Stimulated activated CD4-positive, alpha-beta T cell treated with anti-CD3 and anti-CD28 coated beads, Interleukin-12 subunit alpha, Interleukin-12 subunit beta, amount 100 ng/mL, for 48 hours (primary cell): ENCODE measurements at regions not wholly inside any gene's neighbourhood (a gene's known extent, or its start where the extent isn't known, plus 50 kb on each side); places are given as distances from the start of the nearest gene placed in this dataset.

ENCODE experiments used
- DNase-seq, 3 donors: peaks; one replicate each; pipeline ENCODE4 v3.0.0-alpha.2; 2020; ENCODE audit warnings: low read depth in 2 of 3, low spot score in 1 of 3

GRCh38 chr15:47582233-47582632 is 135.1 kb upstream of the SEMA6D start:
- DNase-seq = no peak

- DNase-seq = no peak
Measured at GRCh38 chr15:47584316-47584715, 133.0 kb upstream of the SEMA6D start.

- DNase-seq = no peak
Measured at GRCh38 chr15:47586653-47587224, 130.6 kb upstream of the SEMA6D start.

- DNase-seq = no peak
Measured at GRCh38 chr15:47587940-47588802, 129.1 kb upstream of the SEMA6D start.

- DNase-seq = no peak
Measured at GRCh38 chr15:47588958-47589357, 128.3 kb upstream of the SEMA6D start.

- no peak for DNase-seq
Measured at GRCh38 chr15:47598996-47599395, 118.3 kb upstream of the SEMA6D start.

- no peak for DNase-seq
Measured at GRCh38 chr15:47599806-47600205, 117.5 kb upstream of the SEMA6D start.

GRCh38 chr15:47602121-47602520 is 115.2 kb upstream of the SEMA6D start:
- DNase-seq = no peak

- DNase-seq = no peak
Measured at GRCh38 chr15:47603026-47603425, 114.3 kb upstream of the SEMA6D start.

GRCh38 chr15:47607695-47608094 is 109.6 kb upstream of the SEMA6D start:
- no peak for DNase-seq

- DNase-seq = no peak
Measured at GRCh38 chr15:47609693-47610092, 107.6 kb upstream of the SEMA6D start.

GRCh38 chr15:47610736-47611135 is 106.6 kb upstream of the SEMA6D start:
- DNase-seq = no peak

- no peak for DNase-seq
Measured at GRCh38 chr15:47614360-47615011, 102.8 kb upstream of the SEMA6D start.

GRCh38 chr15:47616876-47617275 is 100.4 kb upstream of the SEMA6D start:
- DNase-seq = no peak

GRCh38 chr15:47618241-47618640 is 99.1 kb upstream of the SEMA6D start:
- DNase-seq = no peak

GRCh38 chr15:47620960-47621681 is 96.2 kb upstream of the SEMA6D start:
- no peak for DNase-seq

GRCh38 chr15:47622055-47622454 is 95.2 kb upstream of the SEMA6D start:
- no peak for DNase-seq

GRCh38 chr15:47624503-47624902 is 92.8 kb upstream of the SEMA6D start:
- no peak for DNase-seq

- DNase-seq = no peak
Measured at GRCh38 chr15:47639042-47639441, 78.3 kb upstream of the SEMA6D start.

GRCh38 chr15:47640079-47640478 is 77.2 kb upstream of the SEMA6D start:
- no peak for DNase-seq

GRCh38 chr15:47640901-47641300 is 76.4 kb upstream of the SEMA6D start:
- DNase-seq = no peak

- DNase-seq = no peak
Measured at GRCh38 chr15:47644722-47645121, 72.6 kb upstream of the SEMA6D start.
